ENCODE measurements at regions not wholly inside any gene's neighbourhood (a gene's known extent, or its start where the extent isn't known, plus 50 kb on each side); places are given as distances from the start of the nearest gene placed in this dataset.

GRCh38 chr4:59307609-59308008 is 1892.5 kb upstream of the ADGRL3 start:
- ATAC-seq: no peak

GRCh38 chr4:59314637-59315036 is 1885.5 kb upstream of the ADGRL3 start:
- Histone ChIP-seq H3K36me3 (ENCODE audit: low read depth) (no peaks in the 10 kb centered on the region), H3K4me3 (no peak overlapping the region), H3K9me3 (peaks cover 4% of the 10 kb centered on the region), H3K4me1 (ENCODE audit: low read depth) (no peaks in the 10 kb centered on the region)
- no peak for ATAC-seq
- no peak for DNase-seq
- TF ChIP-seq, protein P1, sequence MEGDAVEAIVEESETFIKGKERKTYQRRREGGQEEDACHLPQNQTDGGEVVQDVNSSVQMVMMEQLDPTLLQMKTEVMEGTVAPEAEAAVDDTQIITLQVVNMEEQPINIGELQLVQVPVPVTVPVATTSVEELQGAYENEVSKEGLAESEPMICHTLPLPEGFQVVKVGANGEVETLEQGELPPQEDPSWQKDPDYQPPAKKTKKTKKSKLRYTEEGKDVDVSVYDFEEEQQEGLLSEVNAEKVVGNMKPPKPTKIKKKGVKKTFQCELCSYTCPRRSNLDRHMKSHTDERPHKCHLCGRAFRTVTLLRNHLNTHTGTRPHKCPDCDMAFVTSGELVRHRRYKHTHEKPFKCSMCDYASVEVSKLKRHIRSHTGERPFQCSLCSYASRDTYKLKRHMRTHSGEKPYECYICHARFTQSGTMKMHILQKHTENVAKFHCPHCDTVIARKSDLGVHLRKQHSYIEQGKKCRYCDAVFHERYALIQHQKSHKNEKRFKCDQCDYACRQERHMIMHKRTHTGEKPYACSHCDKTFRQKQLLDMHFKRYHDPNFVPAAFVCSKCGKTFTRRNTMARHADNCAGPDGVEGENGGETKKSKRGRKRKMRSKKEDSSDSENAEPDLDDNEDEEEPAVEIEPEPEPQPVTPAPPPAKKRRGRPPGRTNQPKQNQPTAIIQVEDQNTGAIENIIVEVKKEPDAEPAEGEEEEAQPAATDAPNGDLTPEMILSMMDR (IDR thresholded peaks at IDR 0.05): no peak
- intact Hi-C loops (cut with DNase I, micrococcal nuclease): no loop called here

More at GRCh38 chr4:59307609-59308008, 1892.5 kb upstream of the ADGRL3 start:
- no peaks in the 10 kb centered on the region for H3K36me3 ChIP-seq (ENCODE audit: low read depth)
- H3K9me3 ChIP-seq: peaks cover 4% of the 10 kb centered on the region
- TF ChIP-seq, protein P1 (IDR thresholded peaks at IDR 0.05): no peak
- H3K4me3 ChIP-seq: no peak overlapping the region
- H3K4me1 ChIP-seq (ENCODE audit: low read depth): no peaks in the 10 kb centered on the region
- no peak for DNase-seq
- intact Hi-C loops (cut with DNase I, micrococcal nuclease): no loop called here

GRCh38 chr4:59339631-59340030 is 1860.5 kb upstream of the ADGRL3 start:
- Histone ChIP-seq H3K36me3 (ENCODE audit: low read depth) (no peaks in the 10 kb centered on the region), H3K4me1 (ENCODE audit: low read depth) (no peaks in the 10 kb centered on the region), H3K9me3 (no peaks in the 10 kb centered on the region), H3K4me3 (no peak overlapping the region)
- intact Hi-C loops (cut with DNase I, micrococcal nuclease): no loop called here
- ATAC-seq: no peak
- TF ChIP-seq, protein P1 (IDR thresholded peaks at IDR 0.05): no peak
- DNase-seq: no peak

DNA sequence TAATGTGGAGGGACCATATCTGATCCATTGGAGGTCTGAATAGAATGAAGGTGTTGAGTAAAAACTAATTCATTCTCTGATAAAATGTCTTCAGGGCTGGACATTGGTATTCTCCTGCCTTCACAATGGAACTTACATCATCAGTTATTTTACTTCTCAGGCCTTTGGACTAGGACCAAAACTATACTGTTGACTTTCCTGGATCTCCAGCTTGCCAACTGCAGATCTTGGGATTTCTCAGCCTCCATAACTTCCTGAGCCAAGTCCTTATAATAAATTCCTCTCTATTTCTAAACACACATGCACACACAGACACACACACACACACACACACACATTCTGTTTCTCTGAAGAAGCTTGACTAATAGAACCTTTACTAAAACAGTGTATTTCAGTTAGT is 1858.6 kb upstream of the ADGRL3 start:
- no peaks in the 10 kb centered on the region for H3K4me1 ChIP-seq (ENCODE audit: low read depth)
- H3K9me3 ChIP-seq: no peaks in the 10 kb centered on the region
- DNase-seq: no peak
- intact Hi-C loops (cut with DNase I, micrococcal nuclease): no loop called here
- H3K4me3 ChIP-seq: no peak overlapping the region
- TF ChIP-seq, protein P1 (IDR thresholded peaks at IDR 0.05): no peak
- ATAC-seq: no peak
- H3K36me3 ChIP-seq (ENCODE audit: low read depth): no peaks in the 10 kb centered on the region

- no peaks in the 10 kb centered on the region for H3K4me1 ChIP-seq (ENCODE audit: low read depth)
- intact Hi-C loops (cut with DNase I, micrococcal nuclease): no loop called here
- H3K4me3 ChIP-seq: no peak overlapping the region
- peaks cover 4% of the 10 kb centered on the region for H3K9me3 ChIP-seq
- DNase-seq: no peak
- TF ChIP-seq, protein P1 (IDR thresholded peaks at IDR 0.05): no peak
- no peak for ATAC-seq
- no peaks in the 10 kb centered on the region for H3K36me3 ChIP-seq (ENCODE audit: low read depth)
Measured at GRCh38 chr4:59348949-59349348, 1851.2 kb upstream of the ADGRL3 start.

DNA sequence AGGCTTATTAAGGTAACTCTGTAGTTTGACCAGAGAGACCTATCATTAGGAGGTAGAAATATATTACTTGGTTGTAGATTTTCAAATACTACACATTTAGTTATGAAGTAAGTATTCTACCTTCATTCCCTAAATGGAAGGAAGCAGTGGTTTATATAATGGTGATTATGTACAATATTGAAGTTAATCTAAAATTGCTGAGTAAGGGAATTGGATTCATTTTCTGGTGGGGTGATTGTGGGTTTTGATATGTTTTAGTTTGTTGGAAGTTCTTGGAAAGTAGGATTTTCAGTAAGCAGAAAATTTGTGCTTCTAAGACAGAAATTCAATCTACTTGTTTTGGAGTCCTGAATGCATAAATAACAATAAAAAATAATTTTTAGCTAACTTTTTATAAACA is 1830.9 kb upstream of the ADGRL3 start:
- ATAC-seq: no peak
- intact Hi-C loops (cut with DNase I, micrococcal nuclease): no loop called here
- Histone ChIP-seq H3K4me3 (no peak overlapping the region), H3K36me3 (ENCODE audit: low read depth) (no peaks in the 10 kb centered on the region), H3K9me3 (peaks cover 2% of the 10 kb centered on the region), H3K4me1 (ENCODE audit: low read depth) (no peaks in the 10 kb centered on the region)
- TF ChIP-seq, protein P1 (IDR thresholded peaks at IDR 0.05): no peak
- DNase-seq: no peak
